ENCODE measurements at regions not wholly inside any gene's neighbourhood (a gene's known extent, or its start where the extent isn't known, plus 50 kb on each side); places are given as distances from the start of the nearest gene placed in this dataset.

DNA sequence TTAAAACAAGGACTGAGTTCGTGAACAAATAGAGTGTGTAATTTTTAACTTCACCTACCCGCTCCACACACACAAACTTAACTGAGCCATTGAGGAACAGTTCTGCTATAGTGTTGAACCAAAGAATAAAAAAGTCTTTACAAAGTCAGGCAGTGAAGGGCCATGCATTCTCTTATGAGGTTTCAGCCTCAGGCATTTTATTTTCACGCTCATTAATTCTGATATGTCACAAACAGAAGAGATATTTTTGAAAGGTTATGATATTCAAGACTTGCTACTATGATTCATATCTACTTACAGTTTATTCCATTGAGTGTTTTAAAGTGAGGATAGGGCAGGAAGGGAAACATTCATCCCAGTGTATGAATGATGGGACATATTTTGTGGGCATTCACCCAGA is 282.2 kb downstream of the SLITRK5 start:
- TF ChIP-seq POLR2A (IDR thresholded peaks at IDR 0.05): no peak
- TF ChIP-seq, protein P1, sequence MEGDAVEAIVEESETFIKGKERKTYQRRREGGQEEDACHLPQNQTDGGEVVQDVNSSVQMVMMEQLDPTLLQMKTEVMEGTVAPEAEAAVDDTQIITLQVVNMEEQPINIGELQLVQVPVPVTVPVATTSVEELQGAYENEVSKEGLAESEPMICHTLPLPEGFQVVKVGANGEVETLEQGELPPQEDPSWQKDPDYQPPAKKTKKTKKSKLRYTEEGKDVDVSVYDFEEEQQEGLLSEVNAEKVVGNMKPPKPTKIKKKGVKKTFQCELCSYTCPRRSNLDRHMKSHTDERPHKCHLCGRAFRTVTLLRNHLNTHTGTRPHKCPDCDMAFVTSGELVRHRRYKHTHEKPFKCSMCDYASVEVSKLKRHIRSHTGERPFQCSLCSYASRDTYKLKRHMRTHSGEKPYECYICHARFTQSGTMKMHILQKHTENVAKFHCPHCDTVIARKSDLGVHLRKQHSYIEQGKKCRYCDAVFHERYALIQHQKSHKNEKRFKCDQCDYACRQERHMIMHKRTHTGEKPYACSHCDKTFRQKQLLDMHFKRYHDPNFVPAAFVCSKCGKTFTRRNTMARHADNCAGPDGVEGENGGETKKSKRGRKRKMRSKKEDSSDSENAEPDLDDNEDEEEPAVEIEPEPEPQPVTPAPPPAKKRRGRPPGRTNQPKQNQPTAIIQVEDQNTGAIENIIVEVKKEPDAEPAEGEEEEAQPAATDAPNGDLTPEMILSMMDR (IDR thresholded peaks at IDR 0.05): no peak
